ENCODE measurements at regions not wholly inside any gene's neighbourhood (a gene's known extent, or its start where the extent isn't known, plus 50 kb on each side); places are given as distances from the start of the nearest gene placed in this dataset.
A peak's percentile ranks its signal among the peaks of the same experiment; 100 is the strongest.

- H3K9me3 ChIP-seq (replicated peaks; ENCODE audit: control insufficient read depth, low read depth, low read length), result no peaks in the 10 kb centered on the region
- no peaks in the 10 kb centered on the region for H3K27me3 ChIP-seq (ENCODE audit: control insufficient read depth, insufficient read depth, low read length)
- no peaks in the 10 kb centered on the region for H3K36me3 ChIP-seq (ENCODE audit: control insufficient read depth, insufficient read depth, low read length)
- H3K4me3 ChIP-seq (ENCODE audit: low read length), result no peak overlapping the region
- WGBS (ENCODE audit: insufficient coverage), result 0% methylated on average over 1 of the region's 2 CpGs
- H3K27ac ChIP-seq (ENCODE audit: low read length), result no peak overlapping the region
- H3K4me1 ChIP-seq (ENCODE audit: control insufficient read depth, insufficient read depth, low read length), result no peaks in the 10 kb centered on the region
- peak; percentile 27 for DNase-seq
Observed at GRCh38 chr5:125870256-125870655, 553.0 kb upstream of the GRAMD2B start.

- no peak for DNase-seq
- Histone ChIP-seq H3K9me3 (replicated peaks; ENCODE audit: control insufficient read depth, low read depth, low read length) (no peaks in the 10 kb centered on the region), H3K4me3 (ENCODE audit: low read length) (no peak overlapping the region), H3K27ac (ENCODE audit: low read length) (no peak overlapping the region), H3K36me3 (ENCODE audit: control insufficient read depth, insufficient read depth, low read length) (no peaks in the 10 kb centered on the region), H3K27me3 (ENCODE audit: control insufficient read depth, insufficient read depth, low read length) (no peaks in the 10 kb centered on the region), H3K4me1 (ENCODE audit: control insufficient read depth, insufficient read depth, low read length) (no peaks in the 10 kb centered on the region)
Observed at GRCh38 chr5:125874057-125874456, 549.2 kb upstream of the GRAMD2B start.

- H3K27me3 ChIP-seq (ENCODE audit: control insufficient read depth, insufficient read depth, low read length), result no peaks in the 10 kb centered on the region
- H3K9me3 ChIP-seq (replicated peaks; ENCODE audit: control insufficient read depth, low read depth, low read length), result no peaks in the 10 kb centered on the region
- H3K4me1 ChIP-seq (ENCODE audit: control insufficient read depth, insufficient read depth, low read length), result no peaks in the 10 kb centered on the region
- H3K27ac ChIP-seq (ENCODE audit: low read length), result no peak overlapping the region
- H3K4me3 ChIP-seq (ENCODE audit: low read length), result no peak overlapping the region
- WGBS (ENCODE audit: insufficient coverage), result no CpG with 5 or more reads among the region's 4 CpGs
- DNase-seq, result no peak
- H3K36me3 ChIP-seq (ENCODE audit: control insufficient read depth, insufficient read depth, low read length), result no peaks in the 10 kb centered on the region
Observed at GRCh38 chr5:125874717-125875116, 548.5 kb upstream of the GRAMD2B start.

- Histone ChIP-seq H3K27ac (ENCODE audit: low read length) (no peak overlapping the region), H3K36me3 (ENCODE audit: control insufficient read depth, insufficient read depth, low read length) (no peaks in the 10 kb centered on the region), H3K27me3 (ENCODE audit: control insufficient read depth, insufficient read depth, low read length) (no peaks in the 10 kb centered on the region), H3K9me3 (replicated peaks; ENCODE audit: control insufficient read depth, low read depth, low read length) (no peaks in the 10 kb centered on the region), H3K4me1 (ENCODE audit: control insufficient read depth, insufficient read depth, low read length) (no peaks in the 10 kb centered on the region), H3K4me3 (ENCODE audit: low read length) (no peak overlapping the region)
- no CpG with 5 or more reads among the region's 3 CpGs for WGBS (ENCODE audit: insufficient coverage)
- DNase-seq, result no peak
Observed at GRCh38 chr5:125877248-125877647, 546.0 kb upstream of the GRAMD2B start.

GRCh38 chr5:125882061-125882460 is 541.1 kb upstream of the GRAMD2B start:
- no peak for DNase-seq
- H3K36me3 ChIP-seq (ENCODE audit: control insufficient read depth, insufficient read depth, low read length), result no peaks in the 10 kb centered on the region
- H3K27me3 ChIP-seq (ENCODE audit: control insufficient read depth, insufficient read depth, low read length), result no peaks in the 10 kb centered on the region
- no peak overlapping the region for H3K4me3 ChIP-seq (ENCODE audit: low read length)
- no peaks in the 10 kb centered on the region for H3K4me1 ChIP-seq (ENCODE audit: control insufficient read depth, insufficient read depth, low read length)
- no peaks in the 10 kb centered on the region for H3K9me3 ChIP-seq (replicated peaks; ENCODE audit: control insufficient read depth, low read depth, low read length)
- no CpG with 5 or more reads among the region's 1 CpG for WGBS (ENCODE audit: insufficient coverage)
- no peak overlapping the region for H3K27ac ChIP-seq (ENCODE audit: low read length)

- H3K36me3 ChIP-seq (ENCODE audit: control insufficient read depth, insufficient read depth, low read length), result no peaks in the 10 kb centered on the region
- no peak overlapping the region for H3K4me3 ChIP-seq (ENCODE audit: low read length)
- no peak overlapping the region for H3K27ac ChIP-seq (ENCODE audit: low read length)
- no peaks in the 10 kb centered on the region for H3K27me3 ChIP-seq (ENCODE audit: control insufficient read depth, insufficient read depth, low read length)
- no peak for DNase-seq
- no CpG with 5 or more reads among the region's 4 CpGs for WGBS (ENCODE audit: insufficient coverage)
- H3K9me3 ChIP-seq (replicated peaks; ENCODE audit: control insufficient read depth, low read depth, low read length), result no peaks in the 10 kb centered on the region
- H3K4me1 ChIP-seq (ENCODE audit: control insufficient read depth, insufficient read depth, low read length), result no peaks in the 10 kb centered on the region
Observed at GRCh38 chr5:125883223-125883622, 540.0 kb upstream of the GRAMD2B start.

- Histone ChIP-seq H3K36me3 (ENCODE audit: control insufficient read depth, insufficient read depth, low read length) (no peaks in the 10 kb centered on the region), H3K9me3 (replicated peaks; ENCODE audit: control insufficient read depth, low read depth, low read length) (no peaks in the 10 kb centered on the region)
Observed at GRCh38 chr5:125888358-125888757, 534.9 kb upstream of the GRAMD2B start.

GRCh38 chr5:125890511-125890931 is 532.7 kb upstream of the GRAMD2B start:
- H3K27ac ChIP-seq (ENCODE audit: low read length), result no peak overlapping the region
- DNase-seq, result peak; percentile 87
- no peaks in the 10 kb centered on the region for H3K9me3 ChIP-seq (replicated peaks; ENCODE audit: control insufficient read depth, low read depth, low read length)
- no peaks in the 10 kb centered on the region for H3K27me3 ChIP-seq (ENCODE audit: control insufficient read depth, insufficient read depth, low read length)
- H3K36me3 ChIP-seq (ENCODE audit: control insufficient read depth, insufficient read depth, low read length), result no peaks in the 10 kb centered on the region
- no peaks in the 10 kb centered on the region for H3K4me1 ChIP-seq (ENCODE audit: control insufficient read depth, insufficient read depth, low read length)
- no peak overlapping the region for H3K4me3 ChIP-seq (ENCODE audit: low read length)

More at GRCh38 chr5:125888358-125888757, 534.9 kb upstream of the GRAMD2B start:
- H3K4me1 ChIP-seq (ENCODE audit: control insufficient read depth, insufficient read depth, low read length), result no peaks in the 10 kb centered on the region
- no peaks in the 10 kb centered on the region for H3K27me3 ChIP-seq (ENCODE audit: control insufficient read depth, insufficient read depth, low read length)
- no peak overlapping the region for H3K4me3 ChIP-seq (ENCODE audit: low read length)
- DNase-seq, result no peak
- no peak overlapping the region for H3K27ac ChIP-seq (ENCODE audit: low read length)

GRCh38 chr5:125891061-125891725 is 532.0 kb upstream of the GRAMD2B start:
- no peaks in the 10 kb centered on the region for H3K36me3 ChIP-seq (ENCODE audit: control insufficient read depth, insufficient read depth, low read length)
- no peaks in the 10 kb centered on the region for H3K9me3 ChIP-seq (replicated peaks; ENCODE audit: control insufficient read depth, low read depth, low read length)
- no peaks in the 10 kb centered on the region for H3K4me1 ChIP-seq (ENCODE audit: control insufficient read depth, insufficient read depth, low read length)
- H3K4me3 ChIP-seq (ENCODE audit: low read length), result no peak overlapping the region
- WGBS (ENCODE audit: insufficient coverage), result no CpG with 5 or more reads among the region's 2 CpGs
- H3K27ac ChIP-seq (ENCODE audit: low read length), result no peak overlapping the region
- no peak for DNase-seq
- H3K27me3 ChIP-seq (ENCODE audit: control insufficient read depth, insufficient read depth, low read length), result no peaks in the 10 kb centered on the region

- H3K27me3 ChIP-seq (ENCODE audit: control insufficient read depth, insufficient read depth, low read length), result no peaks in the 10 kb centered on the region
- no peaks in the 10 kb centered on the region for H3K36me3 ChIP-seq (ENCODE audit: control insufficient read depth, insufficient read depth, low read length)
- 74% methylated on average over 1 of the region's 1 CpG for WGBS (ENCODE audit: insufficient coverage)
- H3K4me1 ChIP-seq (ENCODE audit: control insufficient read depth, insufficient read depth, low read length), result no peaks in the 10 kb centered on the region
- H3K4me3 ChIP-seq (ENCODE audit: low read length), result no peak overlapping the region
- DNase-seq, result peak; percentile 74
- H3K27ac ChIP-seq (ENCODE audit: low read length), result no peak overlapping the region
- H3K9me3 ChIP-seq (replicated peaks; ENCODE audit: control insufficient read depth, low read depth, low read length), result no peaks in the 10 kb centered on the region
Observed at GRCh38 chr5:125894383-125894782, 528.8 kb upstream of the GRAMD2B start.

GRCh38 chr5:125896368-125896767 is 526.8 kb upstream of the GRAMD2B start:
- H3K27ac ChIP-seq (ENCODE audit: low read length), result no peak overlapping the region
- H3K9me3 ChIP-seq (replicated peaks; ENCODE audit: control insufficient read depth, low read depth, low read length), result no peaks in the 10 kb centered on the region
- H3K27me3 ChIP-seq (ENCODE audit: control insufficient read depth, insufficient read depth, low read length), result no peaks in the 10 kb centered on the region
- no peaks in the 10 kb centered on the region for H3K36me3 ChIP-seq (ENCODE audit: control insufficient read depth, insufficient read depth, low read length)
- no CpG with 5 or more reads among the region's 3 CpGs for WGBS (ENCODE audit: insufficient coverage)
- H3K4me3 ChIP-seq (ENCODE audit: low read length), result no peak overlapping the region
- H3K4me1 ChIP-seq (ENCODE audit: control insufficient read depth, insufficient read depth, low read length), result no peaks in the 10 kb centered on the region
- no peak for DNase-seq
